ENCODE measurements at regions not wholly inside any gene's neighbourhood (a gene's known extent, or its start where the extent isn't known, plus 50 kb on each side); places are given as distances from the start of the nearest gene placed in this dataset.

- TF ChIP-seq POLR2A (IDR thresholded peaks at IDR 0.05): no peak
- TF ChIP-seq CTCF (IDR thresholded peaks at IDR 0.05): no peak
These were observed 399.8 kb upstream of the LRRC7 start for GRCh38 chr1:69167876-69168275.
